Thoracic aorta (tissue), 2 donors: ENCODE measurements at regions not wholly inside any gene's neighbourhood (a gene's known extent, or its start where the extent isn't known, plus 50 kb on each side); places are given as distances from the start of the nearest gene placed in this dataset.

Experiments used
- ATAC-seq: fragments of 150-250 bp; one replicate; pipeline ENCODE4 v1.8.0; 2017; ENCODE audit warnings: low read depth; ENCODE audit not compliant: insufficient number of reproducible peaks, low FRiP score
- DNase-seq: peaks from one replicate; pipeline ENCODE4 v3.0.0-alpha.2; 2020; ENCODE audit warnings: low spot score
- H3K27ac ChIP-seq, 2 donors: fragments of 200-600 bp; sonication (generic); 1 replicate in 1 of 2; 2 replicates in 1 of 2; pipeline ENCODE4 v1.5.1; 2016; ENCODE audit warnings: mild to moderate bottlenecking in 2 of 2, moderate library complexity in 2 of 2
- H3K27me3 ChIP-seq: fragments of 200-600 bp; sonication (generic); replicated peaks from 2 replicates; pipeline ENCODE4 v1.6.0; 2016; ENCODE audit warnings: mild to moderate bottlenecking; ENCODE audit not compliant: insufficient read depth
- H3K36me3 ChIP-seq: fragments of 200-600 bp; sonication (generic); one replicate; pipeline ENCODE4 v1.5.1; 2016
- H3K4me1 ChIP-seq, 2 donors: fragments of 200-600 bp; sonication (generic); 1 replicate in 1 of 2; 2 replicates in 1 of 2; pipeline versions ENCODE4 v1.5.1 to v1.6.0; 2016; ENCODE audit warnings: low read depth in 2 of 2, mild to moderate bottlenecking in 1 of 2; ENCODE audit not compliant: control insufficient read depth in 1 of 2
- H3K4me3 ChIP-seq: fragments of 200-600 bp; sonication (generic); 2 replicates; pipeline ENCODE4 v1.5.1; 2016; ENCODE audit warnings: mild to moderate bottlenecking
- H3K9me3 ChIP-seq: fragments of 200-600 bp; sonication (generic); 2 replicates; pipeline ENCODE4 v1.5.1; 2016
- TF ChIP-seq, protein P1 (sequence below): fragments of 200-600 bp; sonication (generic); IDR thresholded peaks from one replicate; pipeline ENCODE4 v1.5.1; 2019; ENCODE audit warnings: antibody characterized with exemption

- TF ChIP-seq, protein P1, sequence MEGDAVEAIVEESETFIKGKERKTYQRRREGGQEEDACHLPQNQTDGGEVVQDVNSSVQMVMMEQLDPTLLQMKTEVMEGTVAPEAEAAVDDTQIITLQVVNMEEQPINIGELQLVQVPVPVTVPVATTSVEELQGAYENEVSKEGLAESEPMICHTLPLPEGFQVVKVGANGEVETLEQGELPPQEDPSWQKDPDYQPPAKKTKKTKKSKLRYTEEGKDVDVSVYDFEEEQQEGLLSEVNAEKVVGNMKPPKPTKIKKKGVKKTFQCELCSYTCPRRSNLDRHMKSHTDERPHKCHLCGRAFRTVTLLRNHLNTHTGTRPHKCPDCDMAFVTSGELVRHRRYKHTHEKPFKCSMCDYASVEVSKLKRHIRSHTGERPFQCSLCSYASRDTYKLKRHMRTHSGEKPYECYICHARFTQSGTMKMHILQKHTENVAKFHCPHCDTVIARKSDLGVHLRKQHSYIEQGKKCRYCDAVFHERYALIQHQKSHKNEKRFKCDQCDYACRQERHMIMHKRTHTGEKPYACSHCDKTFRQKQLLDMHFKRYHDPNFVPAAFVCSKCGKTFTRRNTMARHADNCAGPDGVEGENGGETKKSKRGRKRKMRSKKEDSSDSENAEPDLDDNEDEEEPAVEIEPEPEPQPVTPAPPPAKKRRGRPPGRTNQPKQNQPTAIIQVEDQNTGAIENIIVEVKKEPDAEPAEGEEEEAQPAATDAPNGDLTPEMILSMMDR: no peak
- no peaks in the 10 kb centered on the region for H3K36me3 ChIP-seq
- no peak overlapping the region for H3K27ac ChIP-seq
- ATAC-seq (no peak), DNase-seq (no peak)
- H3K27me3 ChIP-seq: no peaks in the 10 kb centered on the region
- no peaks in the 10 kb centered on the region for H3K9me3 ChIP-seq
- H3K4me1 ChIP-seq: no peaks in the 10 kb centered on the region
- H3K4me3 ChIP-seq: no peak overlapping the region
Observed at GRCh38 chr5:23158179-23158578, 305.0 kb upstream of the CDH12 start.

- ATAC-seq (no peak), DNase-seq (no peak)
- no peaks in the 10 kb centered on the region for H3K36me3 ChIP-seq
- no peak overlapping the region for H3K27ac ChIP-seq
- no peaks in the 10 kb centered on the region for H3K27me3 ChIP-seq
- no peak overlapping the region for H3K4me3 ChIP-seq
- H3K4me1 ChIP-seq: no peaks in the 10 kb centered on the region
- TF ChIP-seq, protein P1: no peak
- no peaks in the 10 kb centered on the region for H3K9me3 ChIP-seq
Observed at GRCh38 chr5:23157716-23158115, 304.6 kb upstream of the CDH12 start.

GRCh38 chr5:23157169-23157568 lies 304.0 kb upstream of the CDH12 start:
- no peak for ATAC-seq
- TF ChIP-seq, protein P1: no peak
- H3K4me1 ChIP-seq: no peaks in the 10 kb centered on the region
- H3K27ac ChIP-seq: no peak overlapping the region
- no peaks in the 10 kb centered on the region for H3K9me3 ChIP-seq
- H3K4me3 ChIP-seq: no peak overlapping the region
- H3K36me3 ChIP-seq: no peaks in the 10 kb centered on the region
- DNase-seq: no peak
- H3K27me3 ChIP-seq: no peaks in the 10 kb centered on the region

DNA sequence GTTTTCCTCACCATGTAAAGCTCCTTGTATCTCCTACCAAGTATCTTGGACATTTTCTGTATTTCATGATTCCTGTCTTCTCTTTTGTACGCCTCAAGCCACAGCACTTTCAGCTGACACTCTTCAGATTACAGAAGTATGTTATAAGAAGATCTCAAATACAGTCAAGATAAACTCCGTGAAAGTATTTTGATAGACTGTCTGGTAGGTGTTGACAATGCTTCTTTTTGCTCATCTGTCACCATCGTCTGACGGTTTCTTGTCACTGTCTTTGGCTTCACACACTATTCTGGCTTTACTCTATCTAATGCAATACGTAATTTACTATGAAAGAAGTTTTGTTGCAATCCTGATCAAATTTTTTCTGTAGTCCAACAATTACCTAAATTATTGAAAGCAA lies 294.5 kb upstream of the CDH12 start:
- no peaks in the 10 kb centered on the region for H3K4me1 ChIP-seq
- no peaks in the 10 kb centered on the region for H3K27me3 ChIP-seq
- no peak overlapping the region for H3K27ac ChIP-seq
- H3K36me3 ChIP-seq: no peaks in the 10 kb centered on the region
- H3K9me3 ChIP-seq: no peaks in the 10 kb centered on the region
- ATAC-seq: no peak
- no peak for DNase-seq
- TF ChIP-seq, protein P1: no peak
- H3K4me3 ChIP-seq: no peak overlapping the region

DNA sequence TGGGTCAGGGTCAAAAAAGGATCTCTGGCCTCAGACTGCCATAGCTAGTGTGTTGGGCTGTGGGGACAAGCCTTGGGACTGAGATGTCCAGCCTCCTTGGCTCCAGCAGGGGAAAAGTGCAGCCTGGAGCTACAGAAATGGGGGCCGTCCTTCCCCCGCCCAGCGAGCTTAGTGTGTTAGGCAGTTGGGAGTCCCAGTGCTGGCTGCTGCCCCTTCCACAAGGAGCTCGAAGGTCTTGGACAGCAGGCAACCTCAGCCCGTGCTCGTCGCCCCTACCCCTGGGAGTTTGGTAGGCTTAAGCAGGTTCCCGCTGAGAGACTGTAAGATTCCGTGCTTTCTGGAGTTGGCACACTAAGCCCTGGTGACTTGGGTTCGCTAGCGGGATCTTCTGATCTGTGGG lies 293.0 kb upstream of the CDH12 start:
- TF ChIP-seq, protein P1: no peak
- Histone ChIP-seq H3K4me1 (no peaks in the 10 kb centered on the region), H3K9me3 (no peaks in the 10 kb centered on the region), H3K4me3 (no peak overlapping the region), H3K36me3 (no peaks in the 10 kb centered on the region), H3K27ac (no peak overlapping the region), H3K27me3 (no peaks in the 10 kb centered on the region)
- ATAC-seq (no peak), DNase-seq (no peak)
